AG04449 (cell line): ENCODE measurements at regions not wholly inside any gene's neighbourhood (a gene's known extent, or its start where the extent isn't known, plus 50 kb on each side); places are given as distances from the start of the nearest gene placed in this dataset.

ENCODE experiments used
- CTCF ChIA-PET: fragments of 350-600 bp; formaldehyde crosslinking; extraction: SDS; loops from one replicate; lab custom pipeline; 2021; ENCODE audit warnings: antibody characterized with exemption; lab: Yijun Ruan, JAX
- POLR2A ChIA-PET: fragments of 400-600, 350-600 bp; formaldehyde crosslinking; extraction: SDS; loops from one replicate; lab custom pipeline; 2020; ENCODE audit warnings: antibody characterized with exemption, inconsistent platforms; lab: Yijun Ruan, JAX
- DNase-seq: peaks from one replicate; pipeline ENCODE4 v3.0.0-alpha.2; 2010; ENCODE audit warnings: low read depth, low spot score
- H3K4me3 ChIP-seq: 2 replicates; pipeline ENCODE4 v1.5.1; 2011; ENCODE audit warnings: low read depth, mild to moderate bottlenecking, control low read depth, low read length
- CTCF ChIP-seq: IDR thresholded peaks from one replicate; pipeline ENCODE4 v1.5.1; 2011; ENCODE audit warnings: mild to moderate bottlenecking, moderate library complexity, low read length, control low read depth, inconsistent platforms; ENCODE audit not compliant: insufficient read depth; ENCODE audit errors: missing control alignments

GRCh38 chr4:154999950-155000578, 208.4 kb upstream of the NPY2R start:
- ChIA-PET POLR2A (no interaction called here), CTCF (no interaction called here)
- no peak for DNase-seq
- no peak for TF ChIP-seq CTCF
- no peak overlapping the region for H3K4me3 ChIP-seq

DNA sequence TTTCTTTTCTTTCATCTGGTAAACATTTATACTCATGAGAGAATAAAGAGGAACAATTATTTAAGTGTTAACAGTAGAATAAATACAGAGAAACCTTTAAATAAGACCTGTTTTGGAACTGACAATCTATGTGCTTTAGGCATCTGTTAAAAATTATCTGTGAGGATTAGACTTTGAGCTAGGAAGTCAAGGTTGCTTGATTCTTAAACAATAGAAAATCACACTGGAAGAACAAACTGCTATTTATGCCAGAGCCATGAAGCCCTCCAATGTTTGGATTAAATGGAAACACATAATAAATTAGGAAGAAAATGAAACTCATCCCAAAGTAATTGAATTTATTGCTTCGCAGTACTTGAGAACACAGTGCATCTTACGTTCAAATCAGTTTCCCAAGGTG, 207.2 kb upstream of the NPY2R start:
- TF ChIP-seq CTCF, result no peak
- no peak for DNase-seq
- POLR2A ChIA-PET, result no interaction called here
- CTCF ChIA-PET, result no interaction called here
- no peak overlapping the region for H3K4me3 ChIP-seq

DNA sequence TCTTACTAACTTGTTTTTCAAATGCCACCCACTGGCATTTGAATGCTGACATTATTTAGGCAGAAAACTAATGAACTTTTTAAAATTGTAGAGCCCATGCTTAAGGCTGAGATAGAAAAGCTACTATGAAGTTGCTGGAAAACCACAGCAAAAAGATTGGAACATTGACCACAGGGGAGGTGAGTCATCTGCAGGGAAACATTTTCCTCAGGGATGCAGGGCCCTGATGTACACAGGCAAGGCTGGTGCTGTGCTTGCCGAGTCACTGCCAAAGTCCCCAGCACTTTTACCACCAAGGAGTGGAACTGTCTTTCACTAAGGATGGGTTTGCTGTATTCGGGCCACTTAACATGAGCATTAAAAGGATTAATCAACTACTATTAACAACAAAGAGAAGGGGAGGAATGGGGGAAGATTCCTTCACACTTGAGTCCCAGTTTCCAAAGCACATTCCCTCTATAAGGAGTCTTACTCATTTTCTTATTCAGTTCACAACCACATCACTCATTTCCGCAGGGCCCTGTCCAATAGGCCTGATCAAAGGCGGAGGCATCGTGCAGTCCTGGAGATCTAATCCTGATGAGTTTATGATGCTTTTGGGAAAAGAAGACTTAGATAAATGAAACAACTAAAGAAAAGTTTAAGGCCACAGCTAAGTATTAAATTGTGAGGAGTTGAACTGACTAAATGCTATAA, 202.9 kb upstream of the NPY2R start:
- POLR2A ChIA-PET, result no interaction called here
- no peak for DNase-seq
- TF ChIP-seq CTCF, result no peak
- H3K4me3 ChIP-seq, result no peak overlapping the region
- CTCF ChIA-PET, result no interaction called here

GRCh38 chr4:155007660-155008176, 200.7 kb upstream of the NPY2R start:
- ChIA-PET CTCF (interaction anchor here (2.0 kb wide), 1 partner anchor 26 kb away, joined by 4 read pairs; no protein-coding TSS in a partner anchor), POLR2A (no interaction called here)
- no peak overlapping the region for H3K4me3 ChIP-seq
- no peak for TF ChIP-seq CTCF
- no peak for DNase-seq

DNA sequence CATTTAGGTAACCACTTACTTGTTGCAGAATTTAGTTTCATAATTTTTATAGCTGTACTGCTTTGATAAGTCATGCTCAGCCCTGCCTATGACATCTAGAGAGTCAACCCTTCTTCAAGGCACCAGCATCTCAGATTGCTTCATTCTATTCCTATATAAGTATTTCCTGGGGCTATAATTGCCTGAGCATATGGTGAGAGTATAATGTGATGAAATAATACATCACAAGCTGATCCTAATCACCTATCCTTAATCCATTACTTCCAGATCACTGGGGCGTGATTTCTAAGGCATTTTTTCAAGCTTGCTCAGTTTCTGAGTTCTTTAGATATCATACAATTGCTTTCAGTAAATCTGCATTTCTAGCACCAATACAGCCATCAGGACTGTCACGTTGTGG, 200.0 kb upstream of the NPY2R start:
- ChIA-PET CTCF (interaction anchor here (2.0 kb wide), 1 partner anchor 27 kb away, joined by 4 read pairs; no protein-coding TSS in a partner anchor), POLR2A (no interaction called here)
- no peak for DNase-seq

More for the DNA sequence above, 200.0 kb upstream of the NPY2R start:
- H3K4me3 ChIP-seq, result no peak overlapping the region
- no peak for TF ChIP-seq CTCF
